ENCODE measurements at regions not wholly inside any gene's neighbourhood (a gene's known extent, or its start where the extent isn't known, plus 50 kb on each side); places are given as distances from the start of the nearest gene placed in this dataset.

GRCh38 chr12:98064501-98064900, 450.9 kb upstream of the TMPO start:
- TF ChIP-seq CTCF (IDR thresholded peaks at IDR 0.05) (no peak), POLR2AphosphoS5 (IDR thresholded peaks at IDR 0.05) (no peak), POLR2A (IDR thresholded peaks at IDR 0.05) (no peak)

All from stomach (tissue), 4 donors.